GM12878 (cell line): ENCODE measurements at regions not wholly inside any gene's neighbourhood (a gene's known extent, or its start where the extent isn't known, plus 50 kb on each side); places are given as distances from the start of the nearest gene placed in this dataset.

Experiments
- ATAC-seq: fragments of 200-7000 bp; cut with Tn5 transposase; 3 replicates; pipeline ENCODE4 v1.9.1; 2020; ENCODE audit warnings: mild to moderate bottlenecking, moderate library complexity
- BruUV-seq: library from RNA; stranded (reverse); fragments of 400-500 nt; replicated peaks from 2 replicates; lab custom pipeline; 2021; lab: Mats Ljungman, UMichigan
- CTCF ChIA-PET: fragments of 300-600 bp; sonication (Branson Sonifier 250); formaldehyde crosslinking; extraction: SDS; loops from one replicate; lab custom pipeline; 2021; ENCODE audit warnings: inconsistent platforms; lab: Yijun Ruan, JAX
- POLR2A ChIA-PET: fragments of 350-600 bp; formaldehyde crosslinking; extraction: SDS; loops from one replicate; lab custom pipeline; 2021; ENCODE audit warnings: inconsistent platforms; lab: Charles Lee
- RAD21 ChIA-PET: fragments of 300-600 bp; sonication (Branson Sonifier 250); formaldehyde crosslinking; loops from one replicate; lab custom pipeline; 2023; ENCODE audit warnings: antibody characterized with exemption; ENCODE audit not compliant: unreplicated experiment; lab: Charles Lee
- SMC1A ChIA-PET: fragments of 300-600 bp; sonication (Branson Sonifier 250); formaldehyde crosslinking; loops from one replicate; lab custom pipeline; 2023; ENCODE audit not compliant: unreplicated experiment, uncharacterized antibody; lab: Charles Lee
- DNase-seq: peaks from one replicate; pipeline ENCODE4 v3.0.0-alpha.2; 2011; ENCODE audit warnings: low read depth, low spot score
- FAIRE-seq: peaks from 3 replicates; lab custom pipeline; 2011; peaks lifted over from hg19 to GRCh38; lab: Jason Lieb, UNC
- H2AFZ ChIP-seq: 2 replicates; pipeline ENCODE4 v1.6.0; 2011; ENCODE audit warnings: low read depth, low read length, control low read depth; ENCODE audit not compliant: control insufficient read depth
- H3K27ac ChIP-seq: 2 replicates; pipeline ENCODE4 v1.5.1; 2011; ENCODE audit warnings: control low read depth; ENCODE audit not compliant: control insufficient read depth, insufficient read depth
- H3K27me3 ChIP-seq, 2 experiments: replicated peaks in 1 of 2; 2 replicates each; pipeline versions ENCODE4 v1.6.0 to v1.6.1; 2011; ENCODE audit warnings: low read length in 1 of 2; ENCODE audit not compliant: control insufficient read depth in 2 of 2, insufficient read depth in 2 of 2
- H3K36me3 ChIP-seq, 2 experiments: 2 replicates each; pipeline ENCODE4 v1.5.1; 2011; ENCODE audit warnings: low read length in 1 of 2; ENCODE audit not compliant: control insufficient read depth in 2 of 2, insufficient read depth in 2 of 2
- H3K4me1 ChIP-seq: 2 replicates; pipeline ENCODE4 v1.6.1; 2011; ENCODE audit warnings: mild to moderate bottlenecking, low read length, moderate library complexity, mixed read lengths; ENCODE audit not compliant: control insufficient read depth, insufficient read depth
- H3K4me2 ChIP-seq: 2 replicates; pipeline ENCODE4 v1.6.0; 2011; ENCODE audit warnings: control low read depth; ENCODE audit not compliant: control insufficient read depth, insufficient read depth
- H3K4me3 ChIP-seq: fragments of 200-600 bp; sonication (generic); 2 replicates; pipeline ENCODE4 v1.5.1; 2016
- H3K79me2 ChIP-seq: 2 replicates; pipeline ENCODE4 v1.6.0; 2011; ENCODE audit warnings: low read length; ENCODE audit not compliant: control insufficient read depth, insufficient read depth
- H3K9ac ChIP-seq: 2 replicates; pipeline ENCODE4 v1.8.0; 2011; ENCODE audit warnings: low read length, control low read depth, mixed read lengths; ENCODE audit not compliant: control insufficient read depth, insufficient read depth
- H3K9me3 ChIP-seq: replicated peaks from 3 replicates; pipeline ENCODE4 v1.5.1; 2011; ENCODE audit warnings: mild to moderate bottlenecking, low read length; ENCODE audit not compliant: control insufficient read depth, insufficient read depth
- H4K20me1 ChIP-seq: 2 replicates; pipeline ENCODE4 v1.6.0; 2011; ENCODE audit not compliant: control insufficient read depth, insufficient read depth
- ASH2L ChIP-seq: fragments of 300-600, 200-600 bp; sonication (generic); IDR thresholded peaks from 2 replicates; pipeline ENCODE4 v1.6.1; 2017; ENCODE audit warnings: low read depth, mild to moderate bottlenecking, borderline replicate concordance
- ATF7 ChIP-seq: fragments of 450-650 bp; IDR thresholded peaks from 2 replicates; pipeline ENCODE4 v1.6.1; 2016; ENCODE audit warnings: low read depth, mild to moderate bottlenecking
- CHD2 ChIP-seq: IDR thresholded peaks from 2 replicates; pipeline ENCODE4 v1.6.1; 2011; ENCODE audit warnings: low read depth, low read length, improper control_type of control experiment, borderline replicate concordance
- ESRRA ChIP-seq: IDR thresholded peaks from 2 replicates; pipeline ENCODE4 v1.6.1; 2012; ENCODE audit warnings: mild to moderate bottlenecking, low read length, improper control_type of control experiment
- ETV6 ChIP-seq, 2 experiments: fragments of 450-650 bp in 1 of 2; IDR thresholded peaks in 1 of 2; conservative IDR thresholded peaks in 1 of 2; 2 replicates each; pipeline ENCODE4 v1.6.1; 2014; ENCODE audit warnings: antibody characterized with exemption in 1 of 2, borderline replicate concordance in 1 of 2, low read depth in 1 of 2, mild to moderate bottlenecking in 1 of 2, moderate library complexity in 1 of 2
- GABPA ChIP-seq: IDR thresholded peaks from 2 replicates; pipeline ENCODE4 v1.6.1; 2014; ENCODE audit warnings: antibody characterized with exemption, low read depth, mild to moderate bottlenecking, inconsistent platforms
- MAX ChIP-seq: IDR thresholded peaks from 2 replicates; pipeline ENCODE4 v1.6.1; 2012; ENCODE audit warnings: low read depth, low read length, improper control_type of control experiment
- MEF2A ChIP-seq: IDR thresholded peaks from 2 replicates; pipeline ENCODE4 v1.6.1; 2011; ENCODE audit warnings: low read depth, mild to moderate bottlenecking, low read length, moderate library complexity; ENCODE audit not compliant: insufficient read depth
- MYC ChIP-seq: IDR thresholded peaks from 2 replicates; pipeline ENCODE4 v1.6.1; 2011; ENCODE audit warnings: mild to moderate bottlenecking, low read length, moderate library complexity, inconsistent platforms; ENCODE audit not compliant: insufficient read depth, insufficient replicate concordance, insufficient read length, severe bottlenecking
- NFXL1 ChIP-seq: fragments of 450-650 bp; IDR thresholded peaks from 2 replicates; pipeline ENCODE4 v1.6.1; 2017; ENCODE audit warnings: antibody characterized with exemption, mild to moderate bottlenecking, borderline replicate concordance
- RELA ChIP-seq: fragments of 450-650 bp; IDR thresholded peaks from 2 replicates; pipeline ENCODE4 v1.8.0; 2014; ENCODE audit warnings: borderline replicate concordance; ENCODE audit not compliant: partially characterized antibody
- SIN3A ChIP-seq: IDR thresholded peaks from 2 replicates; pipeline ENCODE4 v1.6.1; 2012; ENCODE audit warnings: low read depth, low read length, improper control_type of control experiment
- SMARCA5 ChIP-seq: fragments of 450-650 bp; IDR thresholded peaks from 2 replicates; pipeline ENCODE4 v1.6.1; 2017; ENCODE audit warnings: mild to moderate bottlenecking
- TARDBP ChIP-seq: IDR thresholded peaks from 2 replicates; pipeline ENCODE4 v1.6.1; 2016; ENCODE audit warnings: borderline replicate concordance
- TBL1XR1 ChIP-seq: IDR thresholded peaks from 2 replicates; pipeline ENCODE4 v1.6.1; 2012; ENCODE audit warnings: low read depth, low read length, improper control_type of control experiment
- USF1 ChIP-seq: IDR thresholded peaks from 2 replicates; pipeline ENCODE4 v1.6.1; 2011; ENCODE audit warnings: borderline replicate concordance, low read depth, mild to moderate bottlenecking, moderate library complexity, mixed read lengths, low read length; ENCODE audit not compliant: insufficient read depth; ENCODE audit errors: extremely low read length
- ZNF24 ChIP-seq: fragments of 450-650 bp; IDR thresholded peaks from 2 replicates; pipeline ENCODE4 v1.6.1; 2017; ENCODE audit warnings: antibody characterized with exemption, mild to moderate bottlenecking
- ZNF274 ChIP-seq: IDR thresholded peaks from one replicate; pipeline ENCODE4 v1.8.0; 2011; ENCODE audit not compliant: insufficient read length, insufficient read depth
- WGBS: methylation state at CpG from one replicate; pipeline ENCODE4 v1.1.6; 2016; ENCODE audit warnings: low lambda C conversion rate; ENCODE audit not compliant: insufficient replicate concordance, insufficient coverage; ENCODE audit errors: missing lambda C conversion rate; 5-methylcytosine and 5-hydroxymethylcytosine counted together
- in situ Hi-C: fragments of 300-500 bp; cut with MboI; formaldehyde crosslinking; loops from 9 replicates; pipeline ENCODE4 v1.14.3; 2018; ENCODE audit warnings: mixed read lengths
- intact Hi-C: fragments of 100-400 bp; cut with micrococcal nuclease; formaldehyde crosslinking; loops from one replicate; pipeline ENCODE4 v1.14.2; 2022; ENCODE audit not compliant: unreplicated experiment
- TF ChIP-seq, protein P1 (sequence below): IDR thresholded peaks from 2 replicates; pipeline ENCODE4 v1.6.1; 2011; ENCODE audit warnings: mild to moderate bottlenecking, low read depth, low read length, moderate library complexity; ENCODE audit not compliant: insufficient replicate concordance

DNA sequence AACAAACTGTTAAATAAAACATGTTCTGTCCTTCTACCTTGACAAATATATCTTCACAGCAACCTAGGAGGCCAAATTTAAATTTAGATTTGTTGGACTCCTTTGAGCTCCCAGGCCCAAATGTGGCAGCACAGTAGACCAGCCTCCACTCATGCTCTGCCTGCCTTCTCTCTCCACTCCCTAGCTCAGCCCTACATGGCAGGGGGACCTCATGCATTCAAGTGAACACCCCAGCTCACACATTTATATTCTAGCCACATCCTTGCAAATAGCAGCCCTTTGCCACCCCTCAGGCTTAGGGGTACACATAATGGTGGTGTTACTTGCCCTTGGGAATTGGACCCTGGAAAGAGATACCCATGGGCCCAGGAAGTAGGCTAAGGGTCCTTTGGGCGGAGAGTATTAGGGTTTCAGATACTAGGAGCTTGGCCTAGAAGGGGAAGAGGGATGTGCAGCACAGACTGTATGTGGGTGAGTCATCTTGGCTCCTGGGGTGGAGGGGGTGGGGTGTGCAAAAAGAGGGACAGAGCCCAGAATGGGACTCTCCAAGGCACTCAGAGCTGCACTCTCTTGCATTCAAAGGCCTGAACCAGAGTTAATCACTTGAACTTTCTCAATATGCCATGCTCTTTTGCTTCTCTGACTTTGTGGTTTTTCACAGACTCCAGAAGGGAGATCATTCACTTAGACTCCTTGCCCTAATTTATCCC lies 268.4 kb upstream of the ROPN1 start (continued):
- no peak for TF ChIP-seq GABPA

- WGBS: 6% methylated on average over 2 of the region's 2 CpGs
- ATAC-seq: no peak
- POLR2A ChIA-PET: interaction anchor here (2.4 kb wide), 1 partner anchor 53 kb away, joined by 6 read pairs; no protein-coding TSS in a partner anchor
- SMC1A ChIA-PET: interaction anchor here (1.7 to 3.2 kb wide), 4 partner anchors 9 to 53 kb away, joined by 5 to 17 read pairs (median 10); no protein-coding TSS in a partner anchor
- H3K27me3 ChIP-seq: no peaks in the 10 kb centered on the region
- intact Hi-C loops (no loop called here), in situ Hi-C loops (no loop called here)
- H3K9ac ChIP-seq: no peak overlapping the region
- no TSS peak for BruUV-seq
- RAD21 ChIA-PET: interaction anchor here (0.9 to 1.3 kb wide), 3 partner anchors 12 to 53 kb away, joined by 3 read pairs; no protein-coding TSS in a partner anchor
- H3K36me3 ChIP-seq: no peaks in the 10 kb centered on the region
- H3K79me2 ChIP-seq: no peaks in the 10 kb centered on the region
- no peak overlapping the region for H3K27ac ChIP-seq
- no peak for FAIRE-seq
- CTCF ChIA-PET: interaction anchor here (1.5 to 5.9 kb wide), 2 partner anchors 13 to 20 kb away, joined by 6 to 32 read pairs; no protein-coding TSS in a partner anchor
- no peak for DNase-seq
- no peaks in the 10 kb centered on the region for H3K9me3 ChIP-seq
- H3K4me1 ChIP-seq: no peaks in the 10 kb centered on the region; the same call in 1 of the 2 replicates
- H2AFZ ChIP-seq: no peak overlapping the region
- no peaks in the 10 kb centered on the region for H4K20me1 ChIP-seq
- no peak overlapping the region for H3K4me2 ChIP-seq
- no peak overlapping the region for H3K4me3 ChIP-seq
- no peak for TF ChIP-seq MAX
- no peak for TF ChIP-seq ATF7
- TF ChIP-seq ESRRA: no peak
- no peak for TF ChIP-seq ASH2L
- no peak for TF ChIP-seq NFXL1
- no peak for TF ChIP-seq USF1
- TF ChIP-seq, protein P1, sequence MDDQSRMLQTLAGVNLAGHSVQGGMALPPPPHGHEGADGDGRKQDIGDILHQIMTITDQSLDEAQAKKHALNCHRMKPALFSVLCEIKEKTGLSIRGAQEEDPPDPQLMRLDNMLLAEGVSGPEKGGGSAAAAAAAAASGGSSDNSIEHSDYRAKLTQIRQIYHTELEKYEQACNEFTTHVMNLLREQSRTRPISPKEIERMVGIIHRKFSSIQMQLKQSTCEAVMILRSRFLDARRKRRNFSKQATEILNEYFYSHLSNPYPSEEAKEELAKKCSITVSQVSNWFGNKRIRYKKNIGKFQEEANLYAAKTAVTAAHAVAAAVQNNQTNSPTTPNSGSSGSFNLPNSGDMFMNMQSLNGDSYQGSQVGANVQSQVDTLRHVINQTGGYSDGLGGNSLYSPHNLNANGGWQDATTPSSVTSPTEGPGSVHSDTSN: no peak
- TF ChIP-seq ZNF274: no peak
- no peak for TF ChIP-seq ETV6 (conservative IDR thresholded peaks at IDR 0.05 in 1 of 2, IDR thresholded peaks at IDR 0.05 in 1 of 2; ENCODE audit: borderline replicate concordance in 1 of 2, low read depth in 1 of 2)
- TF ChIP-seq SMARCA5: no peak
- TF ChIP-seq SIN3A: no peak
- no peak for TF ChIP-seq CHD2
- no peak for TF ChIP-seq TBL1XR1
- TF ChIP-seq RELA: no peak
- TF ChIP-seq TARDBP: no peak
- no peak for TF ChIP-seq MYC
- TF ChIP-seq ZNF24: no peak
- no peak for TF ChIP-seq MEF2A
Observed at GRCh38 chr3:124261306-124261705, 269.4 kb upstream of the ROPN1 start.
